ENCODE measurements at regions not wholly inside any gene's neighbourhood (a gene's known extent, or its start where the extent isn't known, plus 50 kb on each side); places are given as distances from the start of the nearest gene placed in this dataset.

DNA sequence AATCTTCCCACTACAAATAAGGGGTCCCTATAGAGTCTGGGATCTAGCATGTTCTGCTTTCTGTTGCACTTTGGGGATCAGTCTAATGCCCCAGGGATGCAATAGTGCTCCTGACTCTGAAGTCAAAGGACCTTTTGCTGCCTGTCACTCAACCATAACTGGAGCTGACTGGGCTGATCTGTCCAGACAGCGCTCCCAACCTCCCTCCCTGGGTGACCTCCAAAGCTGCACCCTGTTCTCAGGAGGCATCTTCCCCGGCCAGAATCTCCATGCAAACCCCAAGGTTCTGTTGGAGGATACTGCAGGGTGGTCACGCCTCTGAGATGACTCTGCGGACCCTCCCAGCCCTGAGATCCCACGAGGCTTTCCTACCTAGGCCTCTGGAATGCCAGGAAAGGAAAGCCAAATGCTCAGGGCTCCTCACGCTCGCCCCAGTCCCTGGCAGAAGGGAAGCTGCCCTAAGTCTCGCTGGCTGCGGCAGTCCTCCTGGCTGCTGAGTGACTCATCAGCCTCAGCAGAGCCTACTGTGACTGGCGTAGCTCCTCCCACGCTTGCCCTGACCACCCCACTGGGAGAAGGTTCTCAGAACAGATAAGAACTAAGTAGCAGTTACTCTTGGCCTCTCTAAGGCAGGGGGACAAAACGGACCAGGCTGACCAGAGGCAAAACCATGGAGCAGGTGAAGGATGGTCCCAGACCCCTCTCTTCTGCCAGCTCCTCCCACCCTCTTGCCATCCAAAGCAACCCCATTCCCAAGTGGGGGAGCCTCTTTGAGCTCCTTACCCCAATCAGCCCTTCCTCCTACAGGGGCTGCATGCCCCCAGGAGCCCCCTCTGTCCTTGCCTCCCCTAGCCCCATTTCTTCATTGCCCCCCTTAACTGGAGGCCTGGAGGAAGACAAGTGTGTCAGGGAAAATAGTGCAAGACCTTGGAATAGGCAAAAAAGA lies 124.1 kb upstream of the TNRC6C start (continued):
- TF ChIP-seq CTCF (IDR thresholded peaks at IDR 0.05 in 2 of 3, conservative IDR thresholded peaks at IDR 0.05 in 1 of 3; ENCODE audit: insufficient read depth in 2 of 3, low read depth in 1 of 3, low read length in 3 of 3) (no peak), SMAD4 (CRISPR knock-in tag; conservative IDR thresholded peaks at IDR 0.05) (0 out of 2 replicates have a peak, but pooled peaks have one; percentile 36), PHF20 (IDR thresholded peaks at IDR 0.05; ENCODE audit: partially characterized antibody) (no peak), CCNT2 (IDR thresholded peaks at IDR 0.05; ENCODE audit: borderline replicate concordance, extremely low read depth, insufficient read length, low read depth, low read length) (peak; percentile 40), ZNF41 (CRISPR knock-in tag; conservative IDR thresholded peaks at IDR 0.05) (no peak), MEIS2 (IDR thresholded peaks at IDR 0.05; ENCODE audit: partially characterized antibody) (no peak), BCOR (IDR thresholded peaks at IDR 0.05) (no peak; the same call in 1 of the 2 replicates), HBP1 (CRISPR knock-in tag; IDR thresholded peaks at IDR 0.05) (no peak), MTA2 (IDR thresholded peaks at IDR 0.05; ENCODE audit: low read depth) (peak; percentile 49; the same call in 1 of the 2 replicates), SMC3 (conservative IDR thresholded peaks at IDR 0.05; ENCODE audit: insufficient read depth, low read depth, low read length) (no peak), ZFX (CRISPR knock-in tag; IDR thresholded peaks at IDR 0.05) (no peak), POLR2AphosphoS2 (IDR thresholded peaks at IDR 0.05; ENCODE audit: low read length) (no peak), ZNF311 (CRISPR knock-in tag; IDR thresholded peaks at IDR 0.05) (no peak), ARID4B (CRISPR knock-in tag; IDR thresholded peaks at IDR 0.05) (no peak), SOX6 (IDR thresholded peaks at IDR 0.05) (peak; percentile 69), TGIF2 (CRISPR knock-in tag; IDR thresholded peaks at IDR 0.05) (no peak)
- TF ChIP-seq, protein P1, sequence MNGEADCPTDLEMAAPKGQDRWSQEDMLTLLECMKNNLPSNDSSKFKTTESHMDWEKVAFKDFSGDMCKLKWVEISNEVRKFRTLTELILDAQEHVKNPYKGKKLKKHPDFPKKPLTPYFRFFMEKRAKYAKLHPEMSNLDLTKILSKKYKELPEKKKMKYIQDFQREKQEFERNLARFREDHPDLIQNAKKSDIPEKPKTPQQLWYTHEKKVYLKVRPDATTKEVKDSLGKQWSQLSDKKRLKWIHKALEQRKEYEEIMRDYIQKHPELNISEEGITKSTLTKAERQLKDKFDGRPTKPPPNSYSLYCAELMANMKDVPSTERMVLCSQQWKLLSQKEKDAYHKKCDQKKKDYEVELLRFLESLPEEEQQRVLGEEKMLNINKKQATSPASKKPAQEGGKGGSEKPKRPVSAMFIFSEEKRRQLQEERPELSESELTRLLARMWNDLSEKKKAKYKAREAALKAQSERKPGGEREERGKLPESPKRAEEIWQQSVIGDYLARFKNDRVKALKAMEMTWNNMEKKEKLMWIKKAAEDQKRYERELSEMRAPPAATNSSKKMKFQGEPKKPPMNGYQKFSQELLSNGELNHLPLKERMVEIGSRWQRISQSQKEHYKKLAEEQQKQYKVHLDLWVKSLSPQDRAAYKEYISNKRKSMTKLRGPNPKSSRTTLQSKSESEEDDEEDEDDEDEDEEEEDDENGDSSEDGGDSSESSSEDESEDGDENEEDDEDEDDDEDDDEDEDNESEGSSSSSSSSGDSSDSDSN (IDR thresholded peaks at IDR 0.05; ENCODE audit: borderline replicate concordance in 1 of 2, low read depth in 2 of 2, low read length in 2 of 2) = 0 out of 4 replicates have a peak, but pooled peaks have one; percentile 53 to 55
